H1 (cell line): ENCODE measurements at regions not wholly inside any gene's neighbourhood (a gene's known extent, or its start where the extent isn't known, plus 50 kb on each side); places are given as distances from the start of the nearest gene placed in this dataset.

Source experiments
- BCL11A ChIP-seq, 2 experiments: IDR thresholded peaks; one replicate each; pipeline ENCODE4 v1.6.1; 2011; ENCODE audit warnings: low read depth in 2 of 2, low read length in 2 of 2, mild to moderate bottlenecking in 2 of 2
- BRCA1 ChIP-seq: IDR thresholded peaks from 2 replicates; pipeline ENCODE4 v1.6.1; 2012; ENCODE audit warnings: low read depth, low read length, improper control_type of control experiment
- CHD2 ChIP-seq: IDR thresholded peaks from 2 replicates; pipeline ENCODE4 v1.6.1; 2012; ENCODE audit warnings: low read length, improper control_type of control experiment
- EZH2 ChIP-seq: fragments of 200-600 bp; sonication (generic); IDR thresholded peaks from 2 replicates; pipeline ENCODE4 v1.7.1; 2012; ENCODE audit warnings: low read depth, mild to moderate bottlenecking, moderate library complexity, low read length, inconsistent platforms; ENCODE audit not compliant: severe bottlenecking
- MAFK ChIP-seq: IDR thresholded peaks from 2 replicates; pipeline ENCODE4 v1.6.1; 2012; ENCODE audit warnings: low read depth, mild to moderate bottlenecking, improper control_type of control experiment, low read length
- POLR2AphosphoS5 ChIP-seq: IDR thresholded peaks from 2 replicates; pipeline ENCODE4 v1.6.1; 2011; ENCODE audit warnings: low read depth, low read length
- RAD21 ChIP-seq, 2 experiments: IDR thresholded peaks in 1 of 2; conservative IDR thresholded peaks in 1 of 2; 2 replicates each; pipeline ENCODE4 v1.6.1; 2011; ENCODE audit warnings: low read depth in 2 of 2, low read length in 2 of 2, improper control_type of control experiment in 1 of 2, inconsistent platforms in 1 of 2, mild to moderate bottlenecking in 1 of 2, moderate library complexity in 1 of 2
- SP2 ChIP-seq: IDR thresholded peaks from 2 replicates; pipeline ENCODE4 v1.6.1; 2012; ENCODE audit warnings: mild to moderate bottlenecking, low read length, inconsistent platforms
- TF ChIP-seq, protein P1 (sequence below), 3 experiments: IDR thresholded peaks; 1 replicate in 2 of 3; 2 replicates in 1 of 3; pipeline versions ENCODE4 v1.5.1 to v1.6.1; 2011; ENCODE audit warnings: low read length in 3 of 3, mild to moderate bottlenecking in 3 of 3, inconsistent platforms in 2 of 3, low read depth in 1 of 3, moderate library complexity in 1 of 3; ENCODE audit not compliant: insufficient read depth in 1 of 3; ENCODE audit errors: control extremely low read depth in 1 of 3

DNA sequence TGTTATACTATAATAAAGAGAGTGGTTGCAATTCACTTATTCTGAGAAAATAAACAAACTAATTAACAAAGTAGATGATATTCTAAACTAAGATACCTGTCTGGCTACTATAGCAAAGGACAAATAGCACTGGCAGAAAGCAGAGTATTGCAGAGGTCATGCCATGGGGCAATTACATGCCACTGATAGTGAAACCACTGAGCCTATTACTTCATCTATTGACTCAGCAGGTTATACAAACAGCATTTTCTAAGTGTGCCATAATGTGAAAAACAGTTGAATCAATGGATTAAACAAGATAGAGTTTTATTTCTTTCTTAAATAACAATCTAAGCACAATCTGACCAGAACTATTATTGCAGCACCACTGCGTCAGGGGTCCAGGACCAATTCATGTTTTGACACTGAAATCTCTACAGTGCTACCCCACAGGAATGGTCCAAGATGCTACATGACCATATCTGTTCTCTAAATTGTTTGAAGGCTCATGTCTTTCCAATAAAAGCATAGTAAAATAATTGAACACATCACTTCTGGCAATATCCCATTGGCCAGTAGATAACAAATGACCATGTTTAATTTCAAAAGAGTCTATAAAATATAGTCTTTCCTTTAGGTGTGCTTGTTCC, 389.5 kb upstream of the GRID2 start:
- TF ChIP-seq EZH2, result no peak
- TF ChIP-seq, protein P1, sequence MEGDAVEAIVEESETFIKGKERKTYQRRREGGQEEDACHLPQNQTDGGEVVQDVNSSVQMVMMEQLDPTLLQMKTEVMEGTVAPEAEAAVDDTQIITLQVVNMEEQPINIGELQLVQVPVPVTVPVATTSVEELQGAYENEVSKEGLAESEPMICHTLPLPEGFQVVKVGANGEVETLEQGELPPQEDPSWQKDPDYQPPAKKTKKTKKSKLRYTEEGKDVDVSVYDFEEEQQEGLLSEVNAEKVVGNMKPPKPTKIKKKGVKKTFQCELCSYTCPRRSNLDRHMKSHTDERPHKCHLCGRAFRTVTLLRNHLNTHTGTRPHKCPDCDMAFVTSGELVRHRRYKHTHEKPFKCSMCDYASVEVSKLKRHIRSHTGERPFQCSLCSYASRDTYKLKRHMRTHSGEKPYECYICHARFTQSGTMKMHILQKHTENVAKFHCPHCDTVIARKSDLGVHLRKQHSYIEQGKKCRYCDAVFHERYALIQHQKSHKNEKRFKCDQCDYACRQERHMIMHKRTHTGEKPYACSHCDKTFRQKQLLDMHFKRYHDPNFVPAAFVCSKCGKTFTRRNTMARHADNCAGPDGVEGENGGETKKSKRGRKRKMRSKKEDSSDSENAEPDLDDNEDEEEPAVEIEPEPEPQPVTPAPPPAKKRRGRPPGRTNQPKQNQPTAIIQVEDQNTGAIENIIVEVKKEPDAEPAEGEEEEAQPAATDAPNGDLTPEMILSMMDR (IDR thresholded peaks at IDR 0.05; ENCODE audit: control extremely low read depth in 1 of 3, insufficient read depth in 1 of 3, low read depth in 1 of 3, low read length in 3 of 3), result no peak
- TF ChIP-seq POLR2AphosphoS5, result no peak
- TF ChIP-seq SP2, result no peak
- no peak for TF ChIP-seq BRCA1
- no peak for TF ChIP-seq RAD21 (IDR thresholded peaks at IDR 0.05 in 1 of 2, conservative IDR thresholded peaks at IDR 0.05 in 1 of 2; ENCODE audit: low read depth in 2 of 2, low read length in 2 of 2)
- TF ChIP-seq MAFK, result no peak
- no peak for TF ChIP-seq CHD2
- no peak for TF ChIP-seq BCL11A (IDR thresholded peaks at IDR 0.05; ENCODE audit: low read depth in 2 of 2, low read length in 2 of 2)
